Epithelial cell of prostate (primary cell): ENCODE measurements at regions not wholly inside any gene's neighbourhood (a gene's known extent, or its start where the extent isn't known, plus 50 kb on each side); places are given as distances from the start of the nearest gene placed in this dataset.

ENCODE experiments used
- DNase-seq: peaks from one replicate; pipeline ENCODE4 v3.0.0-alpha.2; 2011; ENCODE audit warnings: low read depth, low spot score
- H3K27ac ChIP-seq: fragments of 450-650 bp; 2 replicates; pipeline ENCODE4 v1.5.1; 2017; ENCODE audit warnings: mild to moderate bottlenecking

DNA sequence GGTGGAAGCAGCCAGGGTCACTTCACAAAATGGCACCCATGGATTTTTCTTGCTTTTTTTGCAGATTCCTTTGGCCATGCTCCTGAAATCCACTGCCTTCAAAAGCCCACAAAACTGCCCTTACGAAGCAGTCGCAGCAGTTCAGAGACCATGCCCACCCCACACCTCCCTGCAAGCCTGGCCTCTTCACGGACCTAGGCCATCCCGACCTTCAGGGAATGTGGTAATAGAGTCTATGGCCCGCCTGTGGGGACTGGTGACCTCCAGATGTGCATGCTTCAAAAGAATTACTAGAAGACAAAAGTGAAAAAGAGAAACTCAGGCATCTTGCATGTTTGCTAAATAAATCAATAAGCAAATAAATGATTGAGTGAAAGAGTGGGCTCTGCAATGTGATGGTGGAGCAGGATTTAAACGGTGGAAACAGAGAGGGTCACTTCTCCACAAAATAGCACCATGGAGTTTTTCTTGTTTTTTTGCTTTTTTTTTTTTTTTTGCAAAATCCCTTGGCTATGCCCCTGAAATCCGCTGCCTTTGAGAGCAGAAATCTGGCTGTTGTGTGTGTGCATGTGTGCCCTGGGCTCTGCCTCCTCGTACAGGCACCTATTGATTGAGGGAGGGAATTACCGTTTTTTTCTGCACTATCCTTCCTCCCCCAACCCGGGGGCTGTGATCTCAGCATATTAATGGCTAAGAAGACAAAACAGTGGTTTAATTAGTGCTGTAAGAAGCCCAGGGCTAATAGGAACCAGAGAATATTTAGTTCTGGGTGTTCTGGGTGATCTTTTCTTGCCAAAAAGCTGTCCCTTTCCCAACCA, 107.4 kb downstream of the PXDC1 start:
- DNase-seq = no peak
- no peak overlapping the region for H3K27ac ChIP-seq

DNA sequence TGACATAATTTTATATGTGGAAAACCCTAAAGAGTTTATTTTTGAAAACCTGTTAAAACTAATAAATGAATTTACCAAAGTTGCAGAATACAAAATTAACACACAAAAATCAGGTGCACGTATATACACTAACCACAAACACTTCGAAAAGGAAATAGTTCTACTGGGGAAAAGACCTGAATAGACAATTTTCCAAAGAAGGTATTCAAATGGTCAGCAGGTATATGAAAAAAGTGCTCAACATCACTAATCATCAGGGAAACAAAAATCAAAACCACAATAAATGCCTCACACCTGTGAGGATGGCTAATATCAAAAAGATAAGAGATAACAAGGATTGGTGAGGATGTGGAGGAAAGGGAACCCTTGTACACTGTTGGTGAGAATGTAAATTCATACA, 110.6 kb downstream of the PXDC1 start:
- no peak for DNase-seq
- H3K27ac ChIP-seq = no peak overlapping the region

DNA sequence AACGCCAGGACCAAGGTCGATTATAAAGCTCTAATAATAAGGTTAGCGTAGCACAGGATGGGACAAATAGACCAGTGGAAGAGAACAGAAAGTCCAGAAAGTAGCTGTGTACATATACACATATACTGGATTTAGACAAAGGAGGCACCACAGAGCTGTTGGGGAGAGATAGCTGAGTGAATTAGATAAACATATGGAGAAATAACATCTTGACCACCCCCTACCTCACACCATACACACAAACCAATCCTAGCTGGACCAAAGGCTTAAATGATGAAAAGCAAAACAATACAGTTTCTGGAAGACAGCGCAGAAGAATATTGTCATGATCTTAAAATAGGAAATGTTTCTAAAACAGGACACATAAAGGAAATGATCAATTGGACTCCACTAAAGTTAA, 112.9 kb downstream of the PXDC1 start:
- DNase-seq = no peak
- H3K27ac ChIP-seq = no peak overlapping the region

DNA sequence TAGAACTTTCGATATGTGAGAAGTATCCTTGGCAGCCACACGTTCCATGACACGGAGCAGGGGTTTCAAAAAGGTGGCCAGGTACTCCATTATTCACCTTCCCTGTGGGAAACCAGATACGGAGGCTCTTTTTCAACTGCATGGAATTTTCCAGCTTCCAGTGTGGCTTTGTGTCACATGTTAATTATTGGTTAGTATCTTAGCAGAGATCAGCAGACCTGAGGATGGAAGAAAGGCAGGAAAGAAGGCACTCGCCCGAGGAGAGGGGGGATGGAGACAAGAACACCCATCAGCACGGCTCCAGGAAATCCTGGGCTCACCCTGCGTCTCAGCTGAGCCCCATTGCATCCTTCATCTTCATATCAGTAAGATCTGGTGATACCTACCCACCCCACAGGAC, 115.5 kb downstream of the PXDC1 start:
- DNase-seq = no peak
- no peak overlapping the region for H3K27ac ChIP-seq

DNA sequence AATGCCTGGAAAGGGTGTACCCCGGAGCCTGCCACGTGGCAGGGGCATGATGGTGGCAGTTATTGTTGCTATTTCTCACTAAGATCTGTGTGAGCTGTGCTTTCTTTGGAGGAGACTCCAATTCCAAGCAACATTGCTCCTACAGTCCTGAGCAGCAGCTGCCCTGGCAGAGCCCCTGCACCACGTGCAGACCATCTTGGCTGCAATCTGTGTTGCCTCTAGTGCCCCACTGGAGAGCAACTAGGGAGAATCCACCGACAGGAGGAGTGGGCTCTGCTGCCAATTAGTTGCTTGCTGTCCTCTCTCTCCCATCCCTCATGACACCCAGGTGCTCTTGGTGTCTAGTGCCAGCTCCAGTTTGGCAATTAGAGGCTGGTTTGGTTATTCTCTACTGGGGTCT, 116.0 kb downstream of the PXDC1 start:
- DNase-seq = no peak
- no peak overlapping the region for H3K27ac ChIP-seq

DNA sequence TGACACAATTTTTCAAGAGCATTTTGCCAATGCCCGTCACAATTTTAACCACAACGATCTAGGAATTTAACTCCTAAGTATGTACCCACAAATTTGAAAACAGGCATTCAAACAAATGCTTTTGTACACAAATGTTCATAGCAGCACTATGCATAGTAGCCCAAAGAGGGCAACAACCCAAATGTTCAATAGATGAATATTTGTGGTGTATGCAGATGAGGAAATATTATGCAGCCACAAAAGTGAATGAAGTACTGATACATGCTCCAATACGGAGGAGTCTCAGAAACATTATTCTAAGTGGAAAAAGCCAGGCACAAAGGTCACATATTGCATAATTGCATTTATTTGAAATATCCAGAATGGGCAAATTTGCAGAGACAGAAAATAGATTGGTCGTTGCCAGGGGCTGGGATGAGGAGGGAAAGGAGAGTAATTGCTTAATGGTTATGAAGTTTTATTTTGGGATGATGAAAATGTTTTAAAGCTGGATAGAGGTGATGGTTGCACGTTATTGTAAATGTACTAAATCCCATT, 117.2 kb downstream of the PXDC1 start:
- no peak overlapping the region for H3K27ac ChIP-seq
- DNase-seq = no peak

DNA sequence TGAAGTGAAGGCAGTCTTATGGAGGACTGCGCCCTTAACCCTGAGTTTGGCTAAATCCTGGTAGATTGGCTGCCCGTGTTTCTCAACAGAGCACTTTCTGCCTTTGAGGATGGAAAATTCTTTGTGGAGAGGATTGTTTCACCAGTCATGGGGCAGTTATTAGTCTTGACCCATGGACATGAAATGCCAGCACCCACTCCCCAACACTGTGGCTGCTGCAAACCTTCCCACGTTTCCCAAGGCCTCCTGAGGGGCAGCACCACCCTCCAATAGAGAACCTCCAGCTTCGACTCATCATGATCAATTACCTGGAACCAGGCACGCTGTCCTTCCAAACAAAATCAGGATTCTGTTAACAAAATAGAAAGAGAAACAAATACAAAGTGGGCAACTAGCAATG, 117.8 kb downstream of the PXDC1 start:
- no peak overlapping the region for H3K27ac ChIP-seq
- DNase-seq = no peak

DNA sequence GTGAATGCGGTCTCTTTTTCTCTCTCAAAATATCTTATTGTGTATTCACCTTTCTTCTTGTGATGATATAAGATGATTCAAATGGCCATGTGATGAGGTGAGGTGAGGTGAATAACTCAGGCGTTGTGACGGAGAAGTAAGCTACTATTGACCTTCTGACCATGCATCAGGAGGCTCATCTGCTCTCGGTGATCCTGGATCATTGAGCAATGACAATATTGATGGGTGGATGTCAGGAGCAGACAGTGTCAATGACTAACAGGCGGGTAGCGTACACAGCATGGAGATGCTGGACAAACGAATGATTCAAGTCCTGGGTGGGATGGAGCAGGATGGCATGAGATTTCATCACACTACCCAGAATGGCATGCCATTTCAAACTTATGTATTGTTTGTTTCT, 119.6 kb downstream of the PXDC1 start:
- H3K27ac ChIP-seq = no peak overlapping the region
- no peak for DNase-seq

DNA sequence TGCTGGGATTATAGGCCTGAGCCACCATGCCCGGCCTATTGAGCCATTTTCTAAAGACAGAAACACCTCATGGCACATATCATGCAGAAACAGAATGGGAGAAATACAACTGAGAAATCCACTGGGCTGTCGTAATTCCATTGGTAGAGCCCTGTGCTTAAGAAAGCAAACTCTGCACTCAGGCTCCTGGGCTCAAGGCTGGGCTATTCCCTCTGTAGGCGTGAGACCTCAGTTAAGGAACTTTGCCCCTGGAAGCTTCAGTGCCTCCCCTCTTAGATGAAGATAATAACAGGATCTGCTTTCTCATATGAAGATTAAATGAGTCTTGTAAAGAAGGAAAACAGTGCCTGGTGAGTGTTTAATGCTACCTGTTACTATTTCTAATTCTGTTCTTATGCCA, 120.3 kb downstream of the PXDC1 start:
- DNase-seq = no peak
- no peak overlapping the region for H3K27ac ChIP-seq

DNA sequence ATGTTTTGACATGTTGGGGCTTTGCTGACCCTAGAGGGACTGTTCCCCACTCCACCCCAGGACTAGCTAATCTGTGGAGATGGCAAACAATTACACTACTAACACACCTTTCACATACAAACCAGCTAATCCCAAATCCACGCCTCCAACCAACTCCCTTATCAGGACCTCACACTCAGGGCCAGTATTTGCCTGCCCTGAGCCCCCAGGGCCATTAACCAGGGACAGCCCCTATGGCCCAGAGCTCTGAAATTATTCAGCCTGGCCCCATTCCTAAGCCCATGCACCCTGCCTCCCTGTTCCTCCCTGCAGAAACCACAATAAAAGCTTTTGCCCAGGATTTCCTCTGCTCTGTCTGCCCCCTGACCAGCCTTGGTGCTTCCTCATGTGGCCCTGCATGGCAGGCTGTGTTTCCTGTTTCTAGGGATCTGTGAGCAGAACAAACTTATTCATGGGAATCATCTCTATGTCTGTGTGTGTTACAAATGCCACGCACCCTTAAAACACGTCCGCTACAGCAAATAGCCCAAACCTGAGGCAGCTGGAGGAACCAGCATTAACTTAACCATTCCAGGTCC, 121.2 kb downstream of the PXDC1 start:
- DNase-seq = no peak
- no peak overlapping the region for H3K27ac ChIP-seq

DNA sequence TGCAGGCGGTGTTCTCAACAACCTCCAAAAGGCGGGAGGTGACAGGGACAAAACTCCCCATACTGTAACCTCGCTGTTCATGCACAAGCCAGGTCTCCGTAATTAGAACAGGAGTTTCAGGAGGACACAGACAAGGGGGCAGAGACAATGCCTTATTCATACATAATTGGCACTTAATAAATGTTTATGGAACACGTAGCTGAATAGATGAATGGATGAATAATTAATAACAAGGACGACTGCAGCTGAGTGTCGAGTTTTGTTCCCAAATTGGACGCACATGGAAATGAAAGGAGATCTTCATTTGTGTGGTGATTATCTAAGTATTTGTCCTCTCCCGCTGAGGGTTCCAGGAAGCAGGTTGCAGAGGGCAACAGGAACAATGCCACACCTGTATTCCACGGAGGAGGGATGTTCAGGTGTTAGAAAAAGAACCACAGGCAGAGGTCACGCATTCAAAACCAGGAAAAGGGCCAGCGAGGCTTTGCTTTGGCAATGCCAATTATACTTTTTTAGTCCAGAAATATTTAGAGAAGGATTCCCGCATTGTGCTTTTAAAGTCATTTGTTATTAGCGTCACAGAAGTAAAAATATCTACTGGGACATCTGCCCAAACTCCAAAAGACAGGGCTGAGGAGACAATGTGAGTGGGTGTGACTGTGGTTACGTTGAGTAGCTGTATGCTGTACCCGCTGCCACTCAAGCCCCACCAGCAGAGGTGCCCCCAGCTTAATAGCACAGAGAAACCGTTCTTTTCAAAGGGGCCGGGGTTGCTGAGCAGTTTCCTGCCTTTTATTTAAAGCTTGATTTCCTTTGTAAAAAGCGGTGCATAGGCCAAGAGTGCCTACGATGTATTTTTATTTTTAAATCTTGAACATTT, 123.3 kb downstream of the PXDC1 start:
- DNase-seq = no peak
- no peak overlapping the region for H3K27ac ChIP-seq

DNA sequence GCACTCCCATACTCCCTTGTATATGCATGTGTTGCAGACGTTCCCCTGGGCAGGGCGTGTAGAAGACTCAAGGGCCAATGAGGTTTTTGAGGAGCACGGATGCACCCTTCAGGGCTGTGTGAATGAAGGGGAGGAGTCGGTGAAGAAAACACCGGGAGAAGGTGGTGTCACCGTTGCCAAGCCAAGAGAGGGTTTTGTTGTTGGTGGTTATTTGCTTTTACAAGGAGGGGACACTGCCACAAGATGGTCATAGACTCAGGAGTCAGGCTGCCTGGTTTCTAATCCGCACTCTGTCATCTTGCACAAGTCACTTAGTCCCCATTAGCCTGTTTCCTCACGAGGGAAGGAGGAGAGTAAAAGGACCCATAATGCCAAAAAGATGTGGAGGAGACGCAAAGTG, 124.0 kb downstream of the PXDC1 start:
- no peak for DNase-seq
- H3K27ac ChIP-seq = no peak overlapping the region

DNA sequence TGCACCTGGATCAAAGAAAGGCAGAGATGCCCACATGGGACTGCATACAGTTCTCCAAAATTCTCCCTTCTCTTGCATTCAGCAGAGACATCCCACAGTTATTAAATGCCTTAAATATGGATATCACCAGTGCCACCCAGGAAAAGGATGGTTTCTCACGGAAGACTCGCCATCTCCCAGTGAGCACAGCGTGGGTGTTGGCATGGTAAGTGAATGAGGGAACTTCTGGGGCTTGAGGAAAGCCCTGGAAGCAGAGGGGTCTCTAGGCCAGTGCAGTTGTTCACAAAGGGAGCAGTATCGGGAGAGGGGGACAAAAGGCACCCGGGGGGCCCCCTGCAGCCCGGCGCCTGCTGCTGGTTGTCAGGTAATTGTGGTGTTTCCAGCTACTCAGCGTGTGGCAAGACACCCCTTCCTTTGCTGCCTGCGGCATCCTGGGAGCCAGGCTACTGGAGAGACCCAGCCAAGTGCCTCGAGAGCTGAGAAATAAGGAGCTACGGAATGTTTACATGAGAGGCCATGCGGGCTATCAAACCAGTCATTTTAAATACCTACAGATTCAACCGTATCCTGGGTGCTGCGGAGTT, 125.4 kb downstream of the PXDC1 start:
- no peak overlapping the region for H3K27ac ChIP-seq
- DNase-seq = no peak

DNA sequence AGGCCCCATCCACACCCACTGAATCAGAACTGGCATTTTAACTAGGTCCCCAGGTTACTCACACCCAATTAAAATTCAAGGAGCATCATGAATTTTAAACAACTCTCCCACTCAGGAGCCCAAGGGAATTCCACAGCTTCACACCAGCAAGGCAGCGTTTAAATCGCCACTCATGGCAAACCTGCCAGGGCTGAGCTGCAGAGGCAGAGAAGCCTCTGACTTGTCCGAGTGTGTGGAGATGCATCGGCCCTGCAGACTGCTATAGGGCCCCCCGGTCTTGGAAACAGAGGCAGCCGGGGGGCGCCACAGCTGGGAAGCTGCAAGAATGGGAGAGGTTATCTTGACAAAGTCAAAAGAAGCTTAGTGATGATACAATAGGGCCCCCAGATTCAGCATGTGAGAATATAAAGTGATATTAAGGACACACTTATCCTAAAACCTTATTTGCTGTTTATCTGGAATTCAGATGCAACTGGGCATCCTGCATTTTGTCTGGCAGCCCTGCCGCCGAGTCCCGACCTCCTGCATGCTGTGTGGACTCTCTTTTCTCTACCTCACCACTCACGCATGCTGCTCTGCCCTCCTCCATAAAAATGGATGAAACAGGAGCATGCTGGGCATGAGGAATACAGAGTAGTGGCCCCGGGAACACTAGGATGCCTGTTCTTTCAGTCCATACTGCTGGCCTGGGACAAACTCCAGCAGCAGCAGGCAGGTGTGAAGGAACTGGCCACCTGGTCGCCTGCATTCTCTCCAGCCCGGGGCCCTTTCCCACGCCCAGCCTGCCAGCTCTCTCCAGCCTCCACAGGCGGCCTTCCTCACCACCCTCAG, 126.1 kb downstream of the PXDC1 start:
- no peak overlapping the region for H3K27ac ChIP-seq
- DNase-seq = no peak

DNA sequence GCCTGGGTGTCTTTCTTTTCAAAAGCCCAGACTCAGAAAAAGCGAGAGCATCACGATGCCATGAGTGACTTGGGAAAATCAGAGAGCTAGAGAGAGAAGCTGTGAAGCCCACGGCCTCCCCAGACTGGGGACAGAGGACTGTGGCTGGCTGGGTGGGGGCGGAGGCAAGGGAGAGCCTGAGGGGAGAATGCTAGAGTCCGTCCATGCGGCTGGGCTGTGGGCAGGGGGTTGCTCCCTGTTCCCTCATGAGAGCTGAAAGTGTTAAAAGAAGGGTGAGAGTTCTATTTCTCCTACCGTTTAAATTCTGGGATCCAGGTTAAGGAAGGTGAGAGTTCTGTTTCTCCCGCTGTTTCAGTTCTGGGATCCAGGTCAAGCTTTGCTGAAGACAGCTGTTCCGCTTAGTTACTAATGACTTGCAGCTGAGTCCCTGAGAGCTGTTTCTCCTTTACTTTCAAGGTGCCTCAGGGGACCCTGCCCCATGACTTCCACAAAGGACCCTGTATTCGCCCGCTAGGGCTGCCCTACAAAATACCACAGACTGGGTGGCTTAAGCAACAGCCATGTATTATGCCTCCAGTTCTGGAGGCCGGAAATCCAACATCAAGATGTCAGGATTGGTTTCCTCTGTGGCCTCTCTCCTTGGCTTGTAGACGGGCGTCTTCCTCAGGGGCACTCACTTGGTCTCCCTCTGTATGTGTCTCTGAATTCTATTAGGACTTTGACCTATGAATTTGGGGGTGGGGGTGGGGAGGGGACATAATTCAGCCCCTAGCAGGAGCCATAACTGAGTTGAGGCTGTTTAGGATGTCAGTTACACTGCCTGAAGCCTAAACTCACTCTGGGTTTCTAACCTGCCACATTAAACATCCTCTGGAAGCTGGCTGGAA, 127.0 kb downstream of the PXDC1 start:
- H3K27ac ChIP-seq = no peak overlapping the region
- no peak for DNase-seq

DNA sequence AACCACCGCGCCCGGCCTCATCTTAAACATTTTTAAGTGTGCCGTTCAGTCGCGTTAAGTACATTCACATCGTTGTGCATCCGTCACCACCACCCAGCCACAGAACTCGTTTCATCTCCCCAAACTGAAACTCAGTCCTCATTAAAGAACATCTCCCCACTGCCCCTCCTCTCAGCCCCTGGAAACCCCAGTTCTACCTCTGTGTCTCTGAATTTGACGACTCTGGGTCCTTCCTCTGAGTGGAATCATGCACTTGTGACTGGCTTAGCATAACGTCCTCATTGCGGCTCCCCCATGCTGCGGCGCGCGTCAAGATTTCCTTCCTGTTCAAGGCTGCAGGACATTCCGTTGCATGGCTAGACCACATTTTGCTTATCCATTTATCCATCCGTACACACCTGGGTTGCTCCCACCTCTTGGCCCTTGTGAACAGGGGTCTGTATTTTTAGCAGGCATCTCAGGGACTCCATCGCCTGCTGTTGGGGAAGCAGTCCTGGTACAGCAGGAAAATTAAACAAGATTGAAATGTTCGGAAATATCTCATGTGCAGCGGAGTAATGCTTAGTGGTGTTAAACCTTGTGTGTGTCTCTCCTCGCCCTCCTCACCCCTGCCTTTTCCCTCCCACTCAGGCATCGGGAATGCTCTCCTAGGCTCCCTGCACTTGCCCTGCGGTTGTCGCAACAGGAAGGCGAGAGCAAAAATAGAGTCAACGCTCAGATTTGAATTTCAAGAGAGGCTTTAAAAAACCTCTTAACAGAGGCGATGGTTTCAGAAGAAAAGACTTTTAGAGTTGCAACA, 127.9 kb downstream of the PXDC1 start:
- H3K27ac ChIP-seq = no peak overlapping the region
- DNase-seq = no peak

DNA sequence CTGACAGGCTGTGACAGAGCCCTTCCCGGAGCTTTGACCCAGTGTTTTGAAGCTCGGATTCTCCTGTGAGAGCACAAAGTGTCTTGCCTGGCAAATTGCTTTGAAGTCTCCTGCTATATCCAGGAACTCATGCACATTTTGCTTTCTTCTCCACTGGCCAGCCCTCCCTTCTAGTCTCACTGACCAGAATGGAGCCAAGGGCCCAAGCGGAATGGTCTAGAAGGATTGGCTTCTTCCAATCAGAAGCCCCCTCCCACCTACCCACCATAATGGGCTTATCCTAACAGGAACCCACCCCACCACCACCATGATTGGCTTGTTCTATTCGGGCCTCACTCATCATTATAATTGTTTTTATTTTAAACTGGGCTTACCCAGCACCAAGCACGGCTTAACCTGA, 130.1 kb downstream of the PXDC1 start:
- H3K27ac ChIP-seq = no peak overlapping the region
- no peak for DNase-seq

DNA sequence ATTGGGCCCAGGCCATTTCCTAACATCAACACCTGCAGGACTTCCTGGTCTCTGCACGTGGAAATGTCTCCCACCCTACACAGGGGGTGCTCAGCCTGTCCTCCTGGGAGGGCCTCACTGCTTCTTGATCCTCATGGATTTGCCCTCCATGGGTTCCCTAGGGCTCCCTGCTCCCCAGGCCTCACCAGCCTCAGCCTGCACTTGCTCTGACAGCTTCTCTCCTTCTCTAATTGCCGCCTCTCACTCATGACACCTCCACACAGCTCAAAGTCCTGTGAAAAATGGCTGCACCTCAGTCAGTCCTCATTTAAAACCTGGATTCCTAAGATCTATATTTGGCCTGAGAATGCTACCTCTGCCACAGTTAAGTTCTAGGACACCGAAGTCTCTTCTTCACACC, 130.6 kb downstream of the PXDC1 start:
- DNase-seq = no peak
- H3K27ac ChIP-seq = no peak overlapping the region
